NCI-H1417 (cell line): ENCODE measurements at regions not wholly inside any gene's neighbourhood (a gene's known extent, or its start where the extent isn't known, plus 50 kb on each side); places are given as distances from the start of the nearest gene placed in this dataset.

Source experiments
- DNase-seq, 3 experiments: peaks; one replicate each; lab custom pipeline; 2025; lab: John Stamatoyannopoulos, UW

DNA sequence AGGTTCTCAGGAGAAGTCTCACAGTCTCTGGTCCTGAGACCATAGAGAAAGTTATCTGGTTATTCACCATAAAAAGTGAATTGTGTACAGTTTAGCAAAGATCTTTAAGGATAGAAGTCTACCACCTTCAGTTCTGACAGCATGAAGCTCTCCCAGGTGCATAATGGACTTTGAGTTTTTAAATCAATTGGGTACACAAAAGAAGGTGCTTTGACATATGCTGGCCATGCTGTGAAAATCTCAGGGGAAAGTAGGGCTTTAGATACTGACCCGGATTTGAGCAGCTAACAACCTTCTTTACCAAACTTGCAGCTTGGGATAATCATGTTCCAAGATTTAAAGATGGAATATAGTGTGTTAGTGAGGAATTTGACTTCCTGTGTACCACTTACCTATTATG lies 264.2 kb downstream of the ZSWIM6 start:
- DNase-seq: no peak

DNA sequence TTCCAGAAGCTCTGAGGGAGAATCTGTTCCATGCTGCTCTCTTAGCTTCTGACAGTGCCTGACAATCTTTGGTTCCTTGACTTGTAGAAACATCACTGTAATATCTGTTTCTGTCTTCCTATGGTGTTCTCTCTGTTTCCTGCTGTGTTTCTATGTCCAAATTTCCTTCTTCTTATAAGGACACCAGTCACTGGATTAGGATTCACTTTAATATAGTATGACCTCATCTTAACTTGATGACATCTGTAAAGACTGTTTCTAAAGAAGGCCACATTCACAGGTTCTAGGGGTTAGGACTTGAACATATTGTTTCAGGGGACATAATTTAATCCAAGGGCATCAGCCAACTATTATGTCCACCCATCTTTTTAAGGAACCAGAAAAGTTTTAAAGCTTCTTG lies 265.6 kb downstream of the ZSWIM6 start:
- DNase-seq: no peak

DNA sequence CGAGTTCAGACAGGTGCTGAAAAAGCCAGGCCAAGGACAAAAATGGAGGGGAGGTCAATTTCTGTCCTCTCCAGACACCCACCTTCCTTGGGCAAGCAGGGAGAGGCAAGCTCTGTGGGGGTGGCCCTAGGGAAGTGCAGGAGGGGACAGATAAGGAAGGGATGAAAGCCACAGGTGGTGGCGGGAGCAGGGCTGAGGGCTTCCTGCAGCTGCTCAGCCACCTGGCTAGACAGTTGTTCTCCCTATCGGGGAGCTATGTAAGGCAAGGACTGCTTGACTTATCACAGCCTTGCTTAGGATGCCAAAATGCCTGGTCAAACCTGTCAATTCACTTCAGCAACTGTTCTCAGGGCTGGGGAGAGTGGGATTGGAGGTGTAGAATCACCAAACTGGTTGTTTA lies 266.1 kb downstream of the ZSWIM6 start:
- no peak for DNase-seq

DNA sequence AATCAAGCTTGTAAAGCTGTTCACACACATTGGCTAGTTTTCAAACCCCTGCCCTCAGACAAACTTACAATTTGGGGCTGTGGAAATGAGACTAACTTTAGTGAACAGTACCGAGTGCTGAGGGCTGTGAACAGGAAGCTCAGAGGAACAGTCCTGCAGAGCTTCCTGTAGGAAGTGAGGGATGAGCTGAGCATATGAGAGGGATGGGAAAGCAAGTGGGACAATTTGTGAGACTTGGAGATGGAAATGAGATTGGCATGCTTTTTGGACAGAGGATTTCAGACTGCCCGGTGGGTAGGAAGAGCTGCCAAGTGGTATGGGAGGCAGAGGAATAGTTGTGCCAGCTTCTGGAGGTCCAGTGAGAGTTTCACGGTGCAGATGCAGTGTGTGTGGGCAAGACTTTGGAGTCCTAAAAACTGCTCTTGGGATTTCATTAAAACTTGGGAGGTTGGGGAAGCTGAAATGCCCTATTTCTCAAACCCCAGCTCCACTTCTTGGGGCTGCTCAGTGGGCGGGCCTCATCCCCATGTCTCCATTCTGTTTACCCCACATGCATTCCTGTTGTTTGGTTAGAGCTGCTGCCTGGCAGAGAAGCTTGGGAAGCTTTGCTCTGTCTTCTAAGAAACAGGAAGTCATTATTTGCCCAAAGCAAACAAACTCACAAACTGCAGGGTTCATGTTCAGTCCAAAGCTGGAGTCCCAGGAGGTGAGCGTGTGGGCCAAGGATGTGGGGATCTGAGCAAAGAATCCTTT lies 267.5 kb downstream of the ZSWIM6 start:
- peak in 2 of 3 experiments; percentile 11 to 51 for DNase-seq

DNA sequence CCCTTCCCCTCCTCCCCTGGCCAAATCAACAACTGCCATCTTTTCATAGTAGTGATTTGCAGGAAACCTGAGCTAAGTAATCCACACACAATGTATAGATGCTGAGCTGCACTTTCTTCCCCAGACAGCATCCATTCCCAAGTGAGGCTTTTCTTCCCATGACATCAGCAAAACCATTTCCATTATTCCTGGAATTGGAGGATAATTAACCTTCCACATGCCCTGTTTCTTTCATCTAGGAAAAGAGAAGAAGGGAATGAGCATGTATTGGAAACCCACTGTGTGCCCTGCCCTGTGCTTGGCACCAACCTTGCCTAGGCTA lies 268.0 kb downstream of the ZSWIM6 start:
- DNase-seq: no peak

DNA sequence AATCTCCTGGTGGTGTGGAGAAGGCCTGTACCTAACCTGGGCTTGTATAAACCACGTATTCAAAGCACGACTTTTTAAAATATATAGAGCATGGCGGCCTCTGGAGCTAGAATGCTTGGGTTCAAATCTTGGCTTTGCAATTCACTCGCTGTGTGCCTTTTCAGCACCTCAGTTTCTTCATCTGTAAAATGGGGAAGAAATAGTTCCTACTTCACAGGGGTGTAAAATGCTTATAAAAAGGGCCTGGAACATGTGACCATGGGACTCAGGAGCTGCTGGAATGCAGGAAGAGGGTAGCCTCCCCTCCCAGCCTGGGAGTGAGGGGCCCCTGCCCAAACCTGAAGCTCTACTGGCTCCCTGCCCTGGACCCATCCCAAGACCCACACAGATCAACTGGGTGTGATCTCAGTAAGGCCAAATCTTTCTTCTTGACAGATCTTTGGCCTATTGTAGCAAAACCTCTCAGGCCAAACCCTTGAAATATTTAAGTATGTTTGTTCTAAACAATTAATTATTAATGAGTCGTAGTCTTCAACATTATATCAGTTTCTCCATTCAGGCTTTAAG lies 269.0 kb downstream of the ZSWIM6 start:
- no peak for DNase-seq

DNA sequence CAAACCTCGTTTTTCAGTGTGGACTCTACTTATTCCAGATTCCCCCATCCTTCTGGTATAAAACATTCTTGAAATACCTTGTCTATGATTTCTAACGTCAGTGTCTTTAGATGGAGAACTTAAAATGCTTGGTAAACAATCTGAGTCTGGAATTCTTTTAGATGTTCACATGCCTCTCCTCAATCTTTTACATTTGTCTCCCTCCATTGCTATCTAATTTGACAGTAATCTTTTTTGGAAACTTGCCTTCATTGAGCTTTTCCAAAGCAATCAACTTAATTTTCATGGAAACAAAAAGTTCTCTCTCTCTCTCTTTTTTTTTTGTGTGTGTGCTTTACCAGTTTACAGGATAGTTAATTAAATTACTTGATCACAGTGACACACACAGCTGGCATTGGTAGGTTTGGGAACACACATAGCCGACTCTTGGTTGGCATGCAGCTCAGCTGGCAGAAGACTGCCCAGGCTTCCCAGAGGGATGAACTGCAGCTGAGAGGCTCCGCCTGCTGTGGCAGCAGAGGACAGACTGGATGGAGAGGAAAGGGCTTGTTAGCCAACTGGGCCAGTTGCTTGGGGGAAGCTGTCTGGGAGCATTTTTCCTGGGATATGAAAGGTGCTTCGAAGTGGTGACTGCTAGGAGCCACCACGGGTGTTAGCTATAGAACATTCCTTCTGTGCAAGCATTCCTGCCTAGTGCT lies 271.3 kb downstream of the ZSWIM6 start:
- DNase-seq: peak in 1 of 3 experiments; percentile 3

DNA sequence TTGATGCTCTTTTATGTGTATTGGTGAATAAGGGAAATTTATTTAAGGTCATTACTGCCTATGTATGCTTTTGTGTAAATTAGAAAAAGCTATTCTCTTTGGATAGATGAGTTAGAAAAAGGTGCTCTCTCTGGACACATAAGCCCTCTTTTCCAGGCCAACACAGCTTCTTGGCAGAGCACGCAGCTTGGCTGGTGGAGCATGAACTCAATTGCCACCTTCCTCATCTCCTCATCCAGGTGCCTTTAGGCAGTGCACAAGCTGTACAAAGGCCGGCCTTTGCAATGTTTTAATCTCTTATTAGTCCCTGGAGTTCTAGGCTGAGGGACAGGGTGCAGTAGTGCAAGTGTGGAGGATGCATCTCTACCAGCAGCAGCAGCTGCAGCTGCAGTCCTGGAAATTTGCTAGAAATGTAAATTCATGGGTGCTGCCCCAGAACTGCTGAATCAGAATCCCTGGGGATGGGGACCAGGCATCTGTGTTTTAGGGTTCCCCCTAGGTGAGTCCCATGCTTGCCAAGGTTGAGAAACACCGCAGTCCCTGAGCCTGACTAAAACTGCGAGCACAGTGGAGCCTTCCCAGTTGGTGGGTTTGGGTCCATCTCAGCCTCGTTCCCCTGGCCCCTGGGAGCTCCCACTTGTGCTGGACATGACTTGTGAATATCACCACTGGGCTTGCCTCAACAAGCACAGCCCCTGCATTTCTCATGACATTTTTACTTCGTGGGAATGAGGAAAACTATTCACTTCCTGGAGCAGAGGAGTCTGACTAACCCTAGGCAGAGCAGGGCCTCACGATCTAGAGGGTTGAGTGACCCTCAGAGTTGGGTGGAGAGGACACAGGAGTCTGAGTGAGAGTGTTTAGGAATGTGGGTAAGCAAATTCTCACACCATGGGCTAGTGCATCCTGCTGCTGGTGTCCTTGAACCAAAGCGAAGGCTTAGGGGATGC lies 272.3 kb downstream of the ZSWIM6 start:
- DNase-seq: no peak

DNA sequence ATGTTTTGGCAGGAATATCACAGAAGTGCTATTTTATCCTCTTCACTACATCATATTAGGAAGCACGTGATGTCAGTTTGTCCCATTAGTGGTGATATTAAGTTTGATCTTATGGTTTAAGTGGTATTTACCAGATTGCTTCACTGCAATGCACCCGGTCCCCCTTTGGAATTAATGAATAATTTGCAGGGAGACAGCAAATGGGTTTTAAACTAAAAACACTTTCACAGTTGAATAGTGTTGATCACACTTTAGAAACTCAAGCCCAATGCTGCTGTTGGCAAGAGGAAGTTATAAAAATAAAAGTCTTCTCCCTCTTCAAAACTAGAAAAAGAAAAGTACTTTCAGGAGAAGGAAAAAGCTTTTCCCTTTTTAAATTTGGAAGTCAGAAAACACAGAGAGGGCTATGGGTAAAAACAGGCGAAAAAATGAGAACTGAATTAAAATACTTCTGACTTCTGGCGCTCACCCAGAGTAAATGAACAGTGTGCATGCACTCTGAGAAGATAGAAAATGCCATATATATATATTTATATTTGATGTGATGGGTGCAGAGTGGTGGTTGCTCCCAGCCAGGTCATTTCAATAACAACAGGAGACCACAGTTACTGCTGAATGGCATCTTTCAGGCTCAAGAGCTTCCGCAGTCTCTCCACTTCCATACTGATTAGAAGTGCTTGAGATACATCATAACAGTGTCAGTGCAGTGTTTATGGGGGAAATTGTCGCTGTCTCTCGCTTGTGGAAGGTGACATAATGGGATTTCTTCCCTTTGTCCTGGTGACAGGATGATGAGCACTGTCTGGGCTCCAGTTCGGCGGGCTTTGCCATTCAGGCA lies 278.0 kb downstream of the ZSWIM6 start:
- no peak for DNase-seq

DNA sequence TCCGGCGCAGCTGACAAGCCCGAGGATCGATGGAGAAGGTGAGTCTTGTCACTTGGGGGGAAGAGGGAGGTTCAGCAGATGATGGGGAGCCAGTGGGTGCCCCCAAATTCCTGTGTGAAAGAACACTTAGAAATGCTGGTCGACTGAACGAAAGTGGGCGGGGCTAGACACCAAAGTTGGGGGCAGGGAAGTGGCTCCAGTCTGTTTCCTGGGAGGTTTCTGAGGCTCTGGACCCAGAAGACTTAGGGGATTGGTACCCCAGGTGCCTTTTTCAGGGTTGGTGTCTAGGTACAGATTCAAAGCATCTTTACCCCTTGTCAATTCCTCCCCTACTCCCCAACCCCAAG lies 278.6 kb downstream of the ZSWIM6 start:
- DNase-seq: no peak

DNA sequence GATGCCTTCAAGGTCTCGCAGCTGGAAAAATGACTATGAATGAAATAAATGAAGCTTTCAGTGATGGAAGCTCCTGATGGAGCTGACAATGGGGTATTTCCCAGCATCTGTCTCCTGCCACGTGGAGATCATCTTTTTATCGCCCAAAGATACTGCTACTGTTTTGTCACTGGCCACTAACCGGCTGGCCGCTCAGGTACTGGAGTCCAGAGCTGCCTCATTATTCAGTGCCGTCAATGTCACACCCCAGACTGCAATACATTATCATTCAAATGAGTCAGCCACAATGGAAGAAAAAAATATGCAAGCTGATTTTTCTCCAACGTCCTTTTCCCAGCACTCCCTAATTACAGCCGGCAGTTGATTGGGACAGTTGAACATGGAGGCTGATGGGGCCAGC lies 280.4 kb downstream of the ZSWIM6 start:
- no peak for DNase-seq

DNA sequence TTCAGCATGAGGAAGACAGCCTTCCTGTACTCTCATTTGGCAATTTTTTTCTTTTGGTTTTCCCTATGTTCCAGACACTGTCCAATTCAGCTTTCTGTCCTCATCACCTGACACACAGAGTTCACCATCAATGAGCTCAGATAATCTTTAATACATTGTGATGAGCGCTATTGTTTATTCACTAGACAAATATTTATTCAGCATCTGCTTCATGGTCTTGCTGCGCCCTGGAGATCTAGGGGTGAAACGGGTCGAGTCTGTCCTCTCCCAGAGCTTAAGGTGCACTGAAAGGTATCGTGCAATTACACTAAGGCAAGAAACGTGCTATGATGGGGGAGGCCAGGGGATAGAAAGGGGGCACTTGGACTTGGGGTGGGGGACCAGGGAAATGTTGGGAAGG lies 281.6 kb downstream of the ZSWIM6 start:
- DNase-seq: peak in 2 of 3 experiments; percentile 7 to 43

DNA sequence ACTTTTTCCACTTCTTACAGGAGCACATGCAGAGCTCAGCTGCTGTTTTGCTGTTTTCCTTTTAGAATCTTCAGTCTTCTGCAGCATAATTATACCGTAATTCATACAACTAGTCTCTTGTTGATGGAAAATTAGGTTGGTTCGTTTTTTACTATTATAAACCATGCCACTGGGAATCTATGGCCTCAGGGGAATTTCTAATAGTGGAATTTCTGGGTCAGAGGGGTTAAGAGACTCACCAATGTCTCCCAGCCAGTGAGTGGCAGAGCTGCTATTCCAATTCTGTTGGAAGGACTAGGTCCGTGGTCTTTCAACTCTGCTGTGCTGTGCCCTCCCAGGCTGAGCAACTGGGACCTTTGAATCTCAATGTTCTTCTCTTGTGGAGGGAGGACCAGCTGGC lies 282.5 kb downstream of the ZSWIM6 start:
- no peak for DNase-seq

DNA sequence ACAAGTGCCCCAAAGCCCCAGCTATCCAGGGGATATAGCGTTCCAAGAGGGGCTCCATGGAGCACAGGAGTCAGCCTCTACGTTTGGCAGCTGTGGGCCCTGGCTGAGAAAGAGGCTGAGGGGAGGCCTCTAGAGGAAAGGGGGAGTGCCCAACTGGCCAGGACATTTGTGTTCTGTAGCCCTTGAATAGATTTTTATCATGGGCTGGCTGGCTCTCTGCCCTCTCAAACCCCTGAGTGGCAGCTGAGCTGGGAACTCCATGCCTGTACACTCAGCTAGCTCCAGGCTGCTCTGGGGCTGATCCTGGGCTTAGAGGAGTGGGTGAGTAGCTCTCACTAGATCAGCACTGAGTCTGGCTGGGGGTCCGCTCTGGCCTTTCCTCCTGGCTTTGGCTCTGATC lies 285.0 kb downstream of the ZSWIM6 start:
- no peak for DNase-seq

DNA sequence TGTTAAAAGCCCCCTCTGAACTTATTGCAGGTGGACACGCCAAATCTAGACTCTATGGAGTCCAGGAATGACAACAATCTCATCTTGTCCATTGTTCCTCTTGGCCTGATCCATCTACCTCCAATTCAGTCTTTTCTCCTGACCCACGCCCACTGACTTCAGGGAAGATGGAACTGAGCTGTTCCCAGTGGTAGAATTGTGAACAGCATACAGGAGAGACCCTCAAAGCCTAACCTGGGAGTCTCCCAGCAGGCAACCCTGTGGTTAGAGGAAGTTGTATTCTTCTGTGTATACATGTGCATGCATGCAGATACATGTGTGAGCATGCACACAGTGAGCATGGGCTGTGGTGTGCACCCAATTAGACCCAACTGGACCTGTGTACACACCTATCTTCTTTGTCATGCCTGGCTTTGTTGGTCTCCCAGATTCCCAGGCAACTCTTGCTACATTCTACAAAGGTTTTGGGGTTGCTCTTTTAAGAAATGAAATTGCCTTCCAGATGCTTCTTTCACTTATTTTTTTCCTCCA lies 286.0 kb downstream of the ZSWIM6 start:
- no peak for DNase-seq

DNA sequence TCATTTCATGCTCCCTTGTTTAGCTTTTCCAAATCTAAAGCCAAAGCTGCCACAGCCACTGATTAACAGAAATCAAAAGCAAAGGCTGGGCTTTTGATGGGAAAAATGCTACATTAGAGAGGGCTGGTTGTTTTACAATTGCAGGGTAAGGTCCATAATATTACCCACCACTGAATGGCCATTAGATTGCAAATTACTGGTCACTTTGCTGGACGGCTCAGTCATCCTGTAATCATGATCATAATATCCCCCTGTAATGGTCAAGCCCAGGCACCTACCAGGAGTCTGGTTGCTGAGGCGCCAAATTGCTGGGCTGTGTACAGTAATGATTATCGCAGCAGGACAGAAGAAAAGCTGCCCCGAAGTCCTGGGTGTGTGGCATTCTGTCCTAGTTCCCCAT lies 286.5 kb downstream of the ZSWIM6 start:
- peak in 2 of 3 experiments; percentile 33 to 75 for DNase-seq

DNA sequence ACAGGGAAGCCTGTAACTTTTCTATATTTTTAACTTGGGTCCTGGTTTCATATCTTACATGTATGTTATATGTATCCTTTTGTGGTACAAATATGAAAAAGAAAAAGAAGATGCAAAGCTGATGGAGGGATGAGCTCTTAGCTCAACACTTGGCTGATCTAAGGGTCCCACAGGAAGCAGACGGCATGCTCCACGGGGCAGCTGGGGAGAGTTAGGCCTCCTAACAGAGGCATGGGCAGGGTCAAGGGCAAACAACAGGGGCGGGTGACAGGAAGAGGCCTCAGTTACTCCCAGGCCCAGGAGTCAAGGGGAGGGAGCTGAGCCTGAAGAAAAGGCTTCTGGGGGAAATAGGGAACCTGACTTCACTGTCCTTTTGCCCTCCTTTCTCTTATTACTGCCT lies 287.2 kb downstream of the ZSWIM6 start:
- no peak for DNase-seq

DNA sequence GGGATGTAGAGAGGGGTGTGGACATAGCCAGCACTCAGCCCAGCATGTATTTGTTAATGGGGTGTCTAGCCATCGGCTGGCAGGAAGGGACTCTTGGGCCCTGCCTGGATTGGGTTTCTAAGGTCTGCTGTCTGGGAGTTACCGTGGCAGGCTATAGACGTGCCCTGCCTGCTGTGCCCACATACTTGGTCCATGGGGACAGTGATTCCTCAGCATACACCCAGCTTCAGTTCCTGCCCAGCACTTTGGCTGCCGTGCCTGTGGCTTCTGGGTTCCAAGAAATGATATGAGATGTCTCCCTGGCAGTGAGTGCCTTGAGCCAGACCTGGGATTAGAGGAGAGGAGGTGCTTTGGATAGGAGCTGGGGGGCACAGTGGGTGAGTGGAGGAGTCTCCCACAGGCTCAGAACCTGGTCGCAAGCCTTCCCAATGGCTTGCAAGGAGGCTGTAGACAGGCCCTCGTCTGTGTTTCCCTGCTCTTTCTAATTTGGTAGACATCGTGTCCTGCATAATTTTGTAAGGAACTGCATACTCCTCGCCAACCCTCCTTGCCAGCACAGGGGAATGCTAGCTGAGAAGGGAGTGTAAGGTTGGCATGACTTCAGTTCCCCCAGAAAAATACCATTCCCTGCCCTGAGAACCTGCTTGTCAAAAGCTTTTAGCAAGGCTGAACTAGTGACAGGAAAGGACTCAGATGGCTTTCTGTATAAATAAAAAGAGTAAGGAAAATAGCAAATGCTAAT lies 287.9 kb downstream of the ZSWIM6 start:
- DNase-seq: no peak

DNA sequence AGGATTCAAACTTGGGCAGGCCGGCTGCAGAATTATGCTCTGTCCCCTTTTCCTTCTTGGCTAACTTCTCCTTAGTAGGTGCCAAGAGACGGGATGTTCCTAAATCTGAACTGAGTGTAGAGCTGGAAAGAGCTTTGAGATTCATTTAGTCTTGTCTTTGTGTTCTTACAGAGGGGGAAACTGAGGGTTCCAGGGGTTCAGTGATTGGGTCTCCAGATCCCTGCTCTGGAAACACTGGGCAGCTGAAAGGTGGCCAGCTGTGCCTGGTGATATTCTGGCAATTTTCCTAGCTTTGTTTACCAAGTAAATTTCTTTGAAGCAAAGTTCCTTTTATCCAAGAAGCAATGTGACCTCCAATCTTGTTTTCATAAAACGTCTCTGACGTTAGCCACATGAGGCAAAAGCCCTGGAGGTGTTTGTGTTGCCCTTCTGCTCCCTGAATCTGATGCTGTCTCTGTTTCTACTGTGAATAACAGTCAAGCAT lies 288.7 kb downstream of the ZSWIM6 start:
- DNase-seq: peak in 1 of 3 experiments; percentile 11

DNA sequence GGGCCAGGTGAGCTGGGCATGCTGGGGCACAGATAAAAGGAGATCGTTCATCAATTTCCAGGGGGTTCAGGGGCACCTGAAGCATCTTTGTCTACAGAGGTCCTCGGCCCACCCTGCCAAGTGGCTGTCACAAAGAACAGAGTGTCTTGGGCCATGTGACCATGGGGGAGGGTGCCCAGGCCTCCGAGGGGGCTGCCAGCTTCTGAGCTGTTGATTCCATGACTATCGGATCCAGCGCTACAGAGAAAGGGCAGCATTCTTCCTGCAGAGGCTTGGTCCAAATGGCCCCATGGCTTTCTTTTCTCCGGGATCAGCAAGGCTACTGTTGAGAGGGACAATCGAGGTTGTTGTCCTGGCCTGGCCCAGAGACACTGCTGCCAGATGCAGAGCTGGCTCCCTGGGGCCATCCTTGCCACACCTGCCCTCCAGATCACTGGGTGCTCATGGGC lies 289.2 kb downstream of the ZSWIM6 start:
- no peak for DNase-seq
